Stimulated activated CD4-positive, alpha-beta T cell treated with anti-CD3 and anti-CD28 coated beads, Interleukin-1b, Interleukin-23, amount 100 ng/mL, for 1 hour (primary cell): ENCODE measurements at regions not wholly inside any gene's neighbourhood (a gene's known extent, or its start where the extent isn't known, plus 50 kb on each side); places are given as distances from the start of the nearest gene placed in this dataset.
"Not testable (repeated sequence)": the region's sequence is repeated elsewhere in the genome, so short reads cannot be mapped to it uniquely, and the experiment has no call there.

Source experiments
- DNase-seq, 2 donors: peaks; one replicate each; pipeline ENCODE4 v3.0.0-alpha.2; 2020; ENCODE audit warnings: low read depth in 2 of 2

DNA sequence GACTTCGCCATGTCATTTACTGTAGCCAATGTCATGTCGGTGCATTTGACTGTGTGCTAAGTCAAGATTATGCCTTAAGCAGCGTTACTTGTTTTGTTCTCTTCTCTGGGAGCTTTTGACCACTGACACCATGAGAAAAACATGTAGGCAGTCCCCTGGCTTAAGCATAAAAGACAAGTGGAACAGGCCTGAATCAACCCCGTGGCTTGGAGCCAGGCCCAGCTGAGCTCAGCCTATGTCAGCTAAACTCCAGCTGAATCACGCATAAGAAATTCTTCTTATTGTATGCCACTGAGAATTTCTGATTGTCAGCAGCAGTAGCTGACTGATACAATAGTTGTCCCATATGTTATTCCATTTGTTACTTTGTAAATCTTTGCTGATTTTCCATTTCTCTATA, 261.9 kb downstream of the CBLL2 start:
- DNase-seq: no peak

DNA sequence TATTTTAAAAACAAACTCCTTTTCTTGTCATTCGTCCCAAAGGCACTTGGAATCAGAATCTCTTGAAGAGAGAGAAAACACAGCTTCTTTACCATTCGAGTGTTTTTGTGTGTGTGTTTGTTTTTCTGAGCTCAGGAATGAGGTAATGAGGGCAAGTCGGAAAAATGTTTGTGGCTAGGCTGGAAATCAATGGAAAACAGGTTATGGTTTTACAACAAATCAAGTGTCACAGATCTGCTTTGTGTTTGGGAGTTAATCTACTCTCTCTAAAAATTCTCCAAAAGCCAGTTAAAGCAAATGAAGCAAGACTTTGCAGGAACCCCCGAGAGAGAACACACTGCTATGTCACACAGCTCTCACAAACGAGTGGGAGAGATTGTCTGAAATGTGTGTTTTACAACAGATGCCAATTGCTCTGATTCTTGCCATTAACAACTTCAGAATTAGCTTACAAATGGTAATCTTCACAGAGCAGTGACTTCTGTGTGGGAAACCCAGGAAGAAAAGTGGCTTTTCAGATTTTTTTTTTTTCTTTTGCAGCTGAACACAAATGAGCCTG, 264.1 kb downstream of the CBLL2 start:
- no peak for DNase-seq

DNA sequence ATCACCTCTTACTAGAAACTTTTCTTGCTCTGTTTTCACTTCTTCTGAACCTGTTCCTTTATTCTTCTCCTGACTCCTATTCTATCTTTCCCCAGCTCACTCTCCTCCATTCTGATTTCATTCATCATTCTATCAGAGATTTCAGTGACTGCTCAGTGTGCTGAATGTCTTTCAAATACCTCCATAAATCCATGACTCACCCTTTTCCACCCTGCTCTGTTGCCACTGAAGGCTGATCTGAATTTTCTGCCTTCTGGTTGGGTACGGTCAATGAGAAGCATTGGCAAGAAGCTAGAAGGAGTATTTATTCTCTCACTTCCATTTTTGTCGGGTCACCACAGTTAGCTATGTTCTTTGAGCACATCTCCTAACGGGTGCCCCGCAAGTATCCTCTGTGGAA, 265.9 kb downstream of the CBLL2 start:
- no peak for DNase-seq

DNA sequence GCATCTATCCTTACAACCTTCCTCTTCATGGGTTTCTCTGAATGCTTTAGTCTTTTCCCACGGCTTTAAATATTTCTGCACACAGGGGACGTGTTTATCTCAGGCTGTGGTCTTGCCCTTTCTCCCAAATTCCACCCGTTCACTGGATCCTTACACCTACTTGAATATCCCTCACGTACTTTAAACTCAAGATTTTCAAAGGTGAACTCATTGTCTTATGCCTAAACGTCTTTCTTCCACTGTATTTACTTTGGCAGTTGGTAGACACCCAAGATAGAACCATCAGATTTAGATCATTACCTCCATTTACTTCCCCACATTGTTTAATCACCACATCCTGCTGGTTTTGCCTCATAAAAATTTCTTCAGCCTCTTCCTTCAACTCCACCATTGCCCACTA, 269.2 kb downstream of the CBLL2 start:
- DNase-seq: no peak

DNA sequence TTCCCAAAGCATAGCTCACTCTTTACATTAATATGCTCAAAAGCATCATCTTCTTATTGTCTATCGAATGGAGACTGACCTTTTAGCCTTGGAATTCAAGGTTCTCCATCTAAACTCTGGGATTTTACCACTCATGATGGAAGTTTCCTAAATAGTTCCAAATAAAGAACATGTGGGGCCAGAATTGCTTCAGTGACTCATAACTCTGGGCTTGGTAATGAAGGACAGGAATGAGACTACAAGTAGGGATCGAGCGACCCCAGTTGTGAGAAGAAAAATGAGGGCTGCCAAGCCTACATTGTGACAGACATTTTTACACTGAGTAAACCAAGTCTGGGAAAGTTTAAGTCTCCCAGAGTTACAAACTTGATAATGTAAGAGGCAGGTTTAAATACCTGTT, 269.9 kb downstream of the CBLL2 start:
- no peak for DNase-seq

DNA sequence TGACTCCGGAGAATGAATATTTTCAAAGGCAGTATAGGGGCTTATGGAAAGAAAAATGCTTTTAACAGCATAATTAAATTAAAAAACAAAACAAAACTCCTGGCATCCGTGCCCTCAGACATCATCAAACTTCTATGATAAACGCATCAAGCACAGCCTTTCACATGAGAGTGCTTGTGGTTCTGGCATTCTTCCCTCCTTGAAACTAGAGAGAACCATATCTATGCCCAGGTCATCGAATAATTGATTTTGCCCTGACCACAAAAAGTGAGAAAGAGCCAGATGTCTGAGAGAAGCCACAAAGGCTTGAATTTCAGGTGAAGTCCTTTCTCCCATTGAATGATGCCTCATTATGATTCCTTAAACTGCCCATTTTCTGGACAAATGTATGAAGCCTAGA, 286.8 kb downstream of the CBLL2 start:
- DNase-seq: no peak

DNA sequence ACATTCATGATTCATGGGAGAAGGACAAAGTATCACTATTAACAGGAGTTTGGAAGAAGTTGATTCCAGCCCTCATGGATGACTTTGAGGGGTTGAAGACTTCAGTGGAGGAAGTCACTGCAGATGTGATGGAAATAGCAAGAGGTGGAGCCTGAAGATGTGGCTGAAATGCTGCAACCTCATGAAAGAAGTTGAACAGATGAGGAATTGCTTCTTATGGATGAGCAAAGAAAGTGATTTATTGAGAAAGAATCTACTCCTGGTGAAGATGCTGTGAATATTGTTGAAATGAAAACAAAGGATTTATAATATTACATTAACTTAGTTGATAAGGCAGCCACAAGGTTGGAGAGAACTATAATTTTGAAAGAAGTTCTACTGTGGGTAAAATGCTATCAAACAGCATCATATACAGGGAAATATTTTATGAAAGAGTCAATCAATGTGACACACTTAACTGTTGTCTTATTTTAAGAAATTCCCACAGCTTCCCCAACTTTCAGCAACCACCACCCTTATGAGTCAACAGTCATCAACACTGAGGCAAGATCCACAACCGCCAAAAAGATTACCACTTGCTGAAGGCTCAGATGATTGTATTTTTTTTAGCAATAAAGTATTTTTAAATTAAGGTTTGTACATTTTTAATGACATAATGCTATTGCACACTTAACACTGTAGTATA, 302.6 kb downstream of the CBLL2 start:
- DNase-seq: no peak

DNA sequence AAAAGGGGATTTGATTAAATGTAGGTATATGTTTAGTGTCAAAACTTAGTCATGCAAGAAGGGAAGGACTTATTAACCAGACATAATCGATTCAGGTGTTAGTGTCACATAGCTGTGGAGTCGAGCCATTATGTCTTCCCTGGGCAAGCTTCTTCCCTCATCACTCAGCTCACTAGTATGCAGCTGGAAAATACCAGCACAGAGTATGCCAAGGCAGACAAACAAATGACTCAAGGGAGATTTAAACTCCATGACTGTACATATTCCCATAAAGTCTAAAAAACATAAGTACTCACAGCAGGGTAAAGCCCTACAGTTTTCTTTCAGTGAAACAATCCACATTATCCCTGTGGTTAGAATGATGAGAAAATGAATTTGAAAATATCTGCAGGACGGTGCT, 304.5 kb downstream of the CBLL2 start:
- DNase-seq: no peak

DNA sequence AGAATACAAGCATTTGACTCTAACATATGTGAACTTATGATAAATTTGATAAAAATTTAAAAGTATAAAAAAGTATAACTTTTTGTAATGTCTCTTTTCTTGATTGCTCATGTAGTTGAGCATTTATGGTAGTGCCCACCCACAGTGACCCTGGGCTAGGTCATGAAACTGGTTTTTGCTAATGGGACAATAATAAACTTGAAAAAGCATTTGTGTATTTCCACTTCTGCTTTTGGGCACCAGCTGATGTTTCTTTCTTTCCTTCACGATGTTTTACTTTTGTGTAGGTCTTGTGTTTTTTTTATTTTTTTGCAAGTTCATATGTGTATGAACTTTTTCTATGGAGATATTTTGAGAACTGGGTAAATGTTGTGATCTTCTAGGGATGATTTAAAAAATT, 313.1 kb downstream of the CBLL2 start:
- DNase-seq: no peak

DNA sequence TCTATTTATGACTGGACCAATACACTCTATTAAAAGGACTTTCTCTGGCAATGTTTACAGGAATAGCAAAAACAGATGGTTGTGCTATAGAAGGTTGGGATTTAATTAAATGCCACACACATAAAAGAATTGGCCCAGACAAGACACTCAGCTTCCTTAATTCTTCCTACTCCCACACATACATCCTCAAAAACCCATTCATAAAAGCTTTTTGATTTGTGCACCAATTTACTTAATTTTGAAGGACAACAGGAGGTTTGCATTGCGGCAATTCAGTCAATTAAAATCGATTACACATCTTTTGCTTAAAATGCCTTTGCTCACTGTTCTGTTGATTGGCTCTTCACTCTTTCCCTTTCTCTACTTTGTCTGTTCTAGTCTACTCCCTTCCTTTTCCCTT, 317.1 kb downstream of the CBLL2 start:
- DNase-seq: no peak

DNA sequence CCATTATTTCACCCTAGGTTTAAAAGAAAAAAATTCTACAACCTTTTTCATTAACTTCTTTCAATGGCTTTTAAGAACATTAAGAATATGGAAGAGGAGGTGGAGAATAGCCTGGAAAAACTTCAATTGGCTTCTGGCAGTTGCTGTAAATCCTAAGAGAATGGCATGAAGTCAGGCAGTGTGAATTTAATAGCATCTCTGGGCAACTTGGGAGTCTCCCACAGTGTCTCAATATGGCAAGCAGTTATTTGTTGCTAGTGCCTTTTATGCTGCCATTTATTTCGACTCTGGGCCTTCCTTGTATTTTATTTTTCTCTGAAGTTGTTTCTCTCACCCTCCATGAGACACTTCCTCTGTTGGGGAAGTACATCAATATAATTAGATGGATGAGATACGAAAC, 322.1 kb downstream of the CBLL2 start:
- DNase-seq: no peak

DNA sequence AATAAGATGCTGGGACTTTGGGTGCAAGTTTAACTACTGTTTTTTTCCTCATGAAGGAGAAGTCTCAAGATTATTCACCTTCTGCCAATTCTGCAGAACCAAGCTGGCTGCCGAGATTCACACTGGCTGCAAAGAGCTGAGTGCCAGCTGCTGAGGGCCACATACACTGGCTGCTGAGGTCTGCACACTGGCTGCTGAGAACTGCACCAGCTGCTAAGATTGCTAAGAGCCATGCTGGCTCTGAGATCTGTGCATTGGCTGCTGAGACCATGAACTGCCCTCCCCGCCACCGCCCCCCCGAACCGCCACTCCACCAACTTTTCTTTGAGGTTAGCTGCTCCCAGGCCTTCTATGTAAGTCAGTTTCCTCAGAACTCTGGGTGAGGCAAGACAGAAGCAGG, 330.3 kb downstream of the CBLL2 start:
- no peak for DNase-seq

DNA sequence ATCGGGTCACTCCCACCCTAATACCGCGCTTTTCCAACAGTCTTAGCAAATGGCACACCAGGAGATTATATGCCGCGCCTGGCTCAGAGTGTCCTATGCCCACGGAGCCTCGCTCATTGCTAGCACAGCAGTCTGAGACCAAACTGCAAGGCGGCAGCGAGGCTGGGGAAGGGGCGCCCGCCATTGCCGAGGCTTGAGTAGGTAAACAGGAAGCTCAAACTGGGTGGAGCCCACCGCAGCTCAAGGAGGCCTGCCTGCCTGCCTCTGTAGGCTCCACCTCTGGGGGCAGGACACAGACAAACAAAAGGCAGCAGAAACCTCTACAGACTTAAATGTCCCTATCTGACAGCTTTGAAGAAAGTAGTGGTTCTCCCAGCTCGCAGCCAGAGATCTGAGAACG, 336.7 kb downstream of the CBLL2 start:
- DNase-seq: not testable (repeated sequence)

DNA sequence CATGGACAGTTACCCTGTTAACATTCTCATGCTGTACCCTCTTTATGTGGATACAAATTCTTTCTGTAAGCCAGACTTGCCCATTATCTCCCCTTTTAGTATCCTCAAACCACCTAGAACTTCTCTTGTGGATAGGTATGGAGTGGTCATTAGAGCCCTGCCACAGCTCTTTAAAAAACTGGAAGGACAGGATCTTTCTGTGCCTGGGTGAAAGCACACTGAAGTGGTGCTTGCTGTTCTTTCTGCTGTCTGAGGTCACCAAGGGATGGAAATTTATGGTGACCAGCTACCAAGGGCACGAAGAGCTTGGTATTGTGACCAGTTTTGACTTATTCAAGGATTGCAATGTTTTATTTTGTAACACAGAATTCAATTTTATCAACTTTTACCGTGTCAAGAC, 344.2 kb downstream of the CBLL2 start:
- DNase-seq: no peak

DNA sequence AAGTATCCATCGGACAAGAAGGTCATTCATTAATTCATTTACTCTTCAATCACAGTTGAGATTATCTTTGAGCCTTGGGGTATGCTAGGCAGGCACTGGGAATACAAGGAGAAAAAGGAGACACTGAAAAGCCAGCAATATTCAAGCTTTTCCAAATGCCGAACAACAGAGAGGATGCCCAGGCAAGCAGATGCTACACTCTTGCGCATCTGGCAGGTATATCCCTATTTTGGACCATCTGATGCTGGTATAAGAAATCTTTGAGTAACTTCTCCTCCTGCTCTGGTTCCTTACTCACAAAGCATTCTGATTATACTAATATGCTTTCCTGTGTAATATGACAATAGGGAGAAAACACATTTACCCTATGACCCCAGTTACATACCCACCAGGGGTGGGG, 354.9 kb downstream of the CBLL2 start:
- DNase-seq: no peak

DNA sequence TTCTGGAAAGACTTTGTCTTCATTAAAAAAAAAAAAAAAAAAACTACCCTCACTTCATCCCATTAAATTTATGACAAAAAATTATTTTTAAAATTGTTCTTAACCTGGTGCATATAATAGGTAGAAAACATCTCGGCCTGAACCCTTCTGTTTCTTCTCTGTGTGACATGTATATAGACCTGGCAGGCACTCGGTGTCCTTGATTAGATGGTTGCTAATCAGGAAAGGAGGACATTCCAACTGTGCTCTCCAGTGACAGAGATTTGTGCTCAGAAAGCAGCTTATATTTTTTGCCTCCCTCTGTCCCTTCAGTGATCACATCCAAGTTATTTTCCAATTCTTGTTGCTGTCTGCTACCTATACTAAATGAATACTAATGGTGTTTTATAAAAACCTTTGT, 355.6 kb downstream of the CBLL2 start:
- DNase-seq: no peak

DNA sequence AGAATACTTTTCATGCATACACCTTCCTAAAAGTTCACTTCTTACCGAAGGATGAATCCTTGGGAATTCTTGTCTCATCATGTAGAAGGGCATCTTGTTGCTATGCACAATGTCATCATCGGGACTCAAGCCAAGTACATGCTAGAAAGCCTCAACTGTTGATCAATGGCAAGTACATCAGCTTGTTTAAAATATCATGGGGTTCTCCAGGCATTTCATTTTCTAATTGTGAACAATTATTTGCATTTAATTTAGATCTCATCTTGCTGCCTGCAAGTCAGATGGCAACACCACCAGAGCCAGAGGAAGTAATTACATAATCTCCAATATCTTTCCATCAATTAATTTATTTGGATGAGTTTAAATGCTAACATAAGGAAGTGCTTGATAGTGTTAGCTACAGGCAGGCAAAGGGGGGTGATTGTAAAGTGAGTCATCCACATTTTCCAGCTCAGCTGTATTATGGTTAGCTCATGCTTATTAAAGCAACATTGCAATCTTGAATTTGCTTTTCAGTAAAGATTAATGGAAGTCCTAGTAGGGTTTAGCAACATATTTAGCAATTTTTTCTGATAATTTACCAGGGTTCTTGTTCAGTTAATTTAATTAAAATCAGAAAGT, 356.5 kb downstream of the CBLL2 start:
- DNase-seq: no peak

DNA sequence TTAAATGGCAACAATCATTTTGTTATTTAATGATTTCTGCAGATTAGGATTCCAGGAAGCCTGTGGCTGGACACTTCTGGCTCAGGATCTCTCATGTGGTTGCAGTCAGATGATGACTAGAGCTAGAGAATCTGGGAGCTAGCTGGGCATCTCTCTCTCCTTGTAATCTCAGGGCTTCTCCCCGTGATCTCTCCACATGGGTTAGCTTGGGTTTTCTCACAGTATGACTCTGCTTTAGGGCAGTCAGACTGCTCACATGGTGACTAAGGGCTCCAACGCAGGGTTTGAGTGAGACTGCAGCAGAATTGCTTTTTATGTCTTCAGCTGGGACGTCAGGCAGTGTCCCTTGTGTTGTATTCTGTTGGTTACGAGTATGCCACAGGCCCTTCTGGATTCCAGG, 361.4 kb downstream of the CBLL2 start:
- no peak for DNase-seq

DNA sequence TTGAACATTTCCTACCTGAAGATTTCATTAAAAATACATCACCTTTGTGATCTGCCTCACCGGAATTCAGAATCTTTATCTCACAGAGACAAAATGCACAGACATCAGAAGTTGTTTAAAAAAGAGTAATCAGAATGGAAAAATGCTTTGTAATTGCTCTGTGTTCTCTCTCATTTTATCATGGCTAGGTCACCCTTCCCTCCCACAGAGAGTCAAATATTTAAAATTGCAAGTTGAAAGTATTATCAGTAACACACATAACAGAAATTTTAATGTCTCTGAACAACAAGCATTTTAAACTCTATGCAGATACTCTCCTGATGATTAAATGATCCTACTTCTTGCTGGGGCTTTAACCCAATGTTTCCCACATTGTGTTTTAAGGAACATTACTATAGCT, 362.0 kb downstream of the CBLL2 start:
- no peak for DNase-seq

DNA sequence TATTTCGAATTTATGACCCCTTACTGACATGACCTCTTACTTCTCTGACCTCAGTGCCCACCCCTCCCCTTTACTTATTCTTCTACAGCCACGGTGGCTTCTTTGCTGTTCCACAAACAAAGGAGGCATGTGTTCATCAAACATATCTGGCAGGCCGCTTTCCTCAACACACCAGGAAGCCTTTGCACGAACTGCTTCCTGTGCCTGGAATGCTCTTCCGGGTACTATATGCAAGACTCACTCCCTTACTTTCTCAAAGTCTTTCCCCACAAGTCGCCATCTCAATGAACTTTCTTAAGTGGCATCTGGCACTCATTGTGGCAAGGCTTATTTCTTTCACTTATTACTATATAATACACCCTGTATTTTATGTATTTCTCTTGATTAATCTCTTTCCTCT, 351.5 kb upstream of the DDX53 start:
- DNase-seq: no peak

DNA sequence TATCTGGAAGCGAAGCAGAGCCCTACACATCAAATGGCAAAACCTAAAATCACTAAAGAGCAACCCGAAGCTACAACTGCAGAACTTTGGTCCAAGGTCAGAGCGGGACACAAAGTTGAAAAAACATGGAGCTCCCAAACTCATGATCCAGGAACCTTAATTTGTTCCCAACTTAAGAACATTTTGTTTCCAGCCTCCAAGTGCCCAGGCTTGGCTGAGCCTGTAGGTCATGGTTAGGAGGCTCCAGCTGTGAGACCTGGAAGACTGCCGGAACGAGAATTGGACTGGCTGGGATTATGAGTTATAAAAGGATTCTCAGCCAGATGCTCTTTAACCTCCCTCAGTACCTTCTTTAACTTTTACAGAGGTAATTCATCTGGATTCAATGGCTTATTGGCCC, 349.1 kb upstream of the DDX53 start:
- DNase-seq: no peak

DNA sequence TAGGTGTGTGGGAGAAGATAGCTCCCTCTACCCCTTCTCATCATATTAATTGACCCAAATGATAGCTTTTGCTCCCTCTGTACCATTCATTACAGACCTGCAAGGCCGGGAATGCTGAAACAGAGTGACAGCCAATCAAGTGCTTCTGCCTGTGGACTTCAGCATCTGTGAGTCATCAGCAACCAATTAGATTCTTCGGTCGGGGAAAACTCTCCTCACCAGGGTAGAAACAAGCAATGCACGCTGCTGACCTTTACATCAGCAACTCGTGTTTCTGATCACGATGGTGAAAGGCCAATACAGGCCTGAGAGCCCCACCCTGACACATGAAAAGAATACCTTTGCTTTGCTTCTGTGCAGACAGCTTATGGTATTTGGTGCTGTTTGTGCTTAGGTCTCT, 347.2 kb upstream of the DDX53 start:
- no peak for DNase-seq

DNA sequence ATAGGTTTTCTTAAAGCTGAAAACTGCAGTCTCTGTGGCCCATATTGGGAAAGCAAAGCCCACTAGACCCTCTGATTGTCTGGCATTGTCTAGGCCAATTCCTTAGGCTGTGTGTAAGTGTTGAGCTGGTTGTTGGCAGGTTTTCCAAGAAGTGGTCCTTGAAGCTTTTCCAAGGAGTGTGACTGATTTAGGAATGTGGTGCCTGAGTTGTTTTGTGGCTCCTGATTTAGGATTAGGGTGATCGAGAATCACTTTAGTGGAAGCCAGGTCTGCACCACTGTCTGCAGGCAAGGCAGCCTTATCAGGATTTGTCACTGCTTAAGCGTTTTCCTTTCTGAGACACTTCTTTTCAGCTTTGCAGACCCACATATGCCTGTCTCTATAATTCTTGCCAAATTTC, 339.0 kb upstream of the DDX53 start:
- no peak for DNase-seq

DNA sequence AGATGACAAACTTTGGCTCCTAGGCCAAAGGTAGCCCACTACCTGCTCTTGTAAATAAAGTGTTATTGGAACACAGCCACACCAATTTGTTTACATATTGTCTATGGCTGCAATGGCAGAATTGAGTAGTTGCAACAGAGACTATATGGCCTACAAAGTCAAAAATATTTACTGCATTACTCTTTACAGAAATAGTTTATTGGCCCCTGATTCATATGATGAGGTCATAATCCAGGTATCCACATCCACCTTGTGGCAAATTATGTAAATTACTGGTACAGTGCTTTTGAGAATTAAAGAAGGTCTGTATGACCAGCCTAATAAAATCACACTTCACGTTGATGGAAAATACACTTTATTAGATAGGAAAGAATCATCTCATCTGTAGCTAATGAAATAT, 337.0 kb upstream of the DDX53 start:
- DNase-seq: no peak
